Tibial artery (tissue), 4 donors: ENCODE measurements at regions not wholly inside any gene's neighbourhood (a gene's known extent, or its start where the extent isn't known, plus 50 kb on each side); places are given as distances from the start of the nearest gene placed in this dataset.

Experiments
- DNase-seq, 2 donors: peaks; one replicate each; pipeline ENCODE4 v3.0.0-alpha.2; 2019
- H3K27ac ChIP-seq, 2 donors: fragments of 200-600 bp; sonication (generic) in 1 of 2; 1 replicate in 1 of 2; 2 replicates in 1 of 2; pipeline ENCODE4 v1.5.1; 2018 to 2019; ENCODE audit warnings: mild to moderate bottlenecking in 1 of 2
- H3K27me3 ChIP-seq, 2 donors: fragments of 200-600 bp; sonication (generic) in 1 of 2; one replicate each; pipeline versions ENCODE4 v1.5.1 to v1.6.0; 2016 to 2019
- H3K36me3 ChIP-seq, 3 donors: fragments of 200-600 bp; sonication (generic) in 2 of 3; one replicate each; pipeline ENCODE4 v1.5.1; 2016 to 2019; ENCODE audit warnings: mild to moderate bottlenecking in 2 of 3
- H3K4me1 ChIP-seq, 4 donors: fragments of 200-600 bp; sonication (generic) in 2 of 4; 1 replicate in 3 of 4; 2 replicates in 1 of 4; pipeline ENCODE4 v1.5.1; 2016 to 2019
- H3K4me3 ChIP-seq, 2 donors: fragments of 200-600 bp; sonication (generic) in 1 of 2; 1 replicate in 1 of 2; 2 replicates in 1 of 2; pipeline ENCODE4 v1.5.1; 2018 to 2019; ENCODE audit warnings: mild to moderate bottlenecking in 2 of 2
- H3K9me3 ChIP-seq, 3 donors: fragments of 200-600 bp; sonication (generic) in 1 of 3; one replicate each; pipeline ENCODE4 v1.5.1; 2016 to 2019
- intact Hi-C: fragments of 100-400 bp; cut with DNase I; formaldehyde crosslinking; loops from one replicate; pipeline ENCODE4 v1.15.0; 2023; ENCODE audit warnings: low total_unique reads
- TF ChIP-seq, protein P1 (sequence below), 2 experiments: fragments of 200-600 bp in 1 of 2; fragments of 450-650 bp in 1 of 2; IDR thresholded peaks; one replicate each; pipeline ENCODE4 v1.5.1; 2017 to 2019; ENCODE audit warnings: antibody characterized with exemption in 2 of 2, mild to moderate bottlenecking in 1 of 2, moderate library complexity in 1 of 2

DNA sequence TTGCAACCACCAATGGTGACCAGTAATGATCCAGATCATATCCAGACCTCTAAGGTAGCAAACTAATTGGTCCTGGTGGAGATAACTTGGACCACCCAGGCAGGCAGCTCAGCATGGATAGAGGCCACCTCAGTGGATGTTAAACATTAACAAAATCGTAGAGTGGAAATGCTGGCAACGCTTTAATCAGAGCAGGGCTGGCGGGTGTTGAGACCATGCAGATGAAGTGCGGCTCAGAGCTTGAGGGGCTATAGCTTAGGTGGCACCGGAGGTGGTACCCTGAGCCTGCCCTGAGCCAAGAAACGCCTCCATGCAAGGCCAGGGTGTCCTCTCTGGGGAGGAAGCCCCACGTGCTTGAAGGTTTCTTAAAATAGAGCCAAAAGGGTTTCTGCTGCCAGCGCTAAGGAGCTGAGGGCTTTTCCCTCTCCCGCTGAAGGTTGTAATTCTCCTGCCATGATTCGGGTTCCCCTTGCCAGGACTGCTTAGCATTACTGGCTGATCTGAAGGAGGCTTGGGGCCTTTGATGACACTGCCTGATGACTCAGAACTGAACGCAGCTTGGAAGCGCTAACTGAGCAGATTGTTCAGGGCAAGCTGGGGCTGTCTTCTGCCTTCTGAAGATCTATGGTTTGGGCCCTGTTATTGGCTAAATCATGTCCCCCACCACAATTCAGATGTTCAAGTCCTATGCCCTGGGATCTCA lies 177.8 kb upstream of the ATP6AP2 start:
- TF ChIP-seq, protein P1, sequence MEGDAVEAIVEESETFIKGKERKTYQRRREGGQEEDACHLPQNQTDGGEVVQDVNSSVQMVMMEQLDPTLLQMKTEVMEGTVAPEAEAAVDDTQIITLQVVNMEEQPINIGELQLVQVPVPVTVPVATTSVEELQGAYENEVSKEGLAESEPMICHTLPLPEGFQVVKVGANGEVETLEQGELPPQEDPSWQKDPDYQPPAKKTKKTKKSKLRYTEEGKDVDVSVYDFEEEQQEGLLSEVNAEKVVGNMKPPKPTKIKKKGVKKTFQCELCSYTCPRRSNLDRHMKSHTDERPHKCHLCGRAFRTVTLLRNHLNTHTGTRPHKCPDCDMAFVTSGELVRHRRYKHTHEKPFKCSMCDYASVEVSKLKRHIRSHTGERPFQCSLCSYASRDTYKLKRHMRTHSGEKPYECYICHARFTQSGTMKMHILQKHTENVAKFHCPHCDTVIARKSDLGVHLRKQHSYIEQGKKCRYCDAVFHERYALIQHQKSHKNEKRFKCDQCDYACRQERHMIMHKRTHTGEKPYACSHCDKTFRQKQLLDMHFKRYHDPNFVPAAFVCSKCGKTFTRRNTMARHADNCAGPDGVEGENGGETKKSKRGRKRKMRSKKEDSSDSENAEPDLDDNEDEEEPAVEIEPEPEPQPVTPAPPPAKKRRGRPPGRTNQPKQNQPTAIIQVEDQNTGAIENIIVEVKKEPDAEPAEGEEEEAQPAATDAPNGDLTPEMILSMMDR (IDR thresholded peaks at IDR 0.05): no peak
- H3K36me3 ChIP-seq: no peaks in the 10 kb centered on the region
- H3K4me3 ChIP-seq: no peak overlapping the region
- no peak overlapping the region for H3K27ac ChIP-seq
- peak; percentile 34 to 60 for DNase-seq
- H3K4me1 ChIP-seq: peaks cover 0 to 10% (median 0%) of the 10 kb centered on the region in 4 donors
- H3K27me3 ChIP-seq: no peaks in the 10 kb centered on the region
- intact Hi-C loops: no loop called here
- H3K9me3 ChIP-seq: peaks cover 0 to 19% (median 0%) of the 10 kb centered on the region in 3 donors

GRCh38 chrX:40395102-40395501 lies 185.7 kb upstream of the ATP6AP2 start:
- no peak overlapping the region for H3K27ac ChIP-seq
- intact Hi-C loops: no loop called here
- no peaks in the 10 kb centered on the region for H3K27me3 ChIP-seq
- no peak overlapping the region for H3K4me3 ChIP-seq
- H3K36me3 ChIP-seq: no peaks in the 10 kb centered on the region
- peaks cover 0 to 13% (median 0%) of the 10 kb centered on the region in 3 donors for H3K9me3 ChIP-seq
- TF ChIP-seq, protein P1 (IDR thresholded peaks at IDR 0.05): no peak
- DNase-seq: no peak
- no peaks in the 10 kb centered on the region for H3K4me1 ChIP-seq

DNA sequence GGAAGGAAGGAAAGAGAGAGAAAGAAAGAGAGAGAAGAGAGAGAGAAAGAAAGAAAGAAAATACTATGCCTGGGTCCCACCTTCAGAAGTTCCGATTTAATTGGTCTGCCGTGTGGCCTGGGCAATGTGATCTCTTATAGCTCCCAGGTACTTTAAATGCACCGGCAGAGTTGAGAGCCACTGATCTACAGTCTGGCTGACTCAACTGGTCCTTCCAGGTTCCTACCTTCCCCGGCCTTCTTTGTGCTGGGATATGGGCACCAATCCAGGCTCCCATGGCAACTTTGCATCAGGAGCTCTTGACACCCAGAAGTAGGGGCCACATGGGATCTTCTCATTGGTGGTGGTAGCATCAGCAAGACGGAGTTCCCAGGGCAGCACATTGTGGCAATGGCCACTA lies 186.5 kb upstream of the ATP6AP2 start:
- intact Hi-C loops: no loop called here
- H3K4me1 ChIP-seq: no peaks in the 10 kb centered on the region
- H3K27me3 ChIP-seq: no peaks in the 10 kb centered on the region
- TF ChIP-seq, protein P1 (IDR thresholded peaks at IDR 0.05): no peak
- no peak overlapping the region for H3K4me3 ChIP-seq
- H3K27ac ChIP-seq: no peak overlapping the region
- no peak for DNase-seq
- H3K9me3 ChIP-seq: peaks cover 0 to 13% (median 0%) of the 10 kb centered on the region in 3 donors
- no peaks in the 10 kb centered on the region for H3K36me3 ChIP-seq

- Histone ChIP-seq H3K27me3 (no peaks in the 10 kb centered on the region), H3K4me1 (no peaks in the 10 kb centered on the region), H3K27ac (no peak overlapping the region), H3K36me3 (no peaks in the 10 kb centered on the region), H3K4me3 (no peak overlapping the region), H3K9me3 (peaks cover 0 to 11% (median 0%) of the 10 kb centered on the region in 3 donors)
- no peak for DNase-seq
- TF ChIP-seq, protein P1 (IDR thresholded peaks at IDR 0.05): no peak
- intact Hi-C loops: no loop called here
Measured at GRCh38 chrX:40392599-40392998, 188.2 kb upstream of the ATP6AP2 start.

- H3K27ac ChIP-seq: no peak overlapping the region
- no peaks in the 10 kb centered on the region for H3K36me3 ChIP-seq
- H3K9me3 ChIP-seq: peaks cover 0 to 2% (median 0%) of the 10 kb centered on the region in 3 donors
- no peaks in the 10 kb centered on the region for H3K27me3 ChIP-seq
- no peaks in the 10 kb centered on the region for H3K4me1 ChIP-seq
- intact Hi-C loops: no loop called here
- no peak overlapping the region for H3K4me3 ChIP-seq
- TF ChIP-seq, protein P1 (IDR thresholded peaks at IDR 0.05): no peak
- no peak for DNase-seq
Measured at GRCh38 chrX:40391662-40392061, 189.1 kb upstream of the ATP6AP2 start.
